ENCODE measurements at regions not wholly inside any gene's neighbourhood (a gene's known extent, or its start where the extent isn't known, plus 50 kb on each side); places are given as distances from the start of the nearest gene placed in this dataset.

GRCh38 chr17:5759501-5759925 is 175.2 kb upstream of the NLRP1 start:
- CTCF ChIA-PET = interaction anchor here (0.6 kb wide), 1 partner anchor 296 kb away, joined by 3 read pairs; no protein-coding TSS in a partner anchor
- H3K4me1 Mint-ChIP-seq (ENCODE audit: low read depth, unreplicated experiment) = no peaks in the 10 kb centered on the region
- no TSS peak for BruUV-seq (replicated peaks)
- DNase-seq = no peak
- peaks cover 31% of the 10 kb centered on the region for H3K27me3 Mint-ChIP-seq (ENCODE audit: unreplicated experiment)
- H3K9me3 Mint-ChIP-seq (ENCODE audit: low read depth, unreplicated experiment) = no peaks in the 10 kb centered on the region
- intact Hi-C loops (cut with micrococcal nuclease; ENCODE audit: unreplicated experiment) = no loop called here
- H3K36me3 Mint-ChIP-seq (ENCODE audit: insufficient read depth, unreplicated experiment) = no peaks in the 10 kb centered on the region
- TF ChIP-seq CTCF (IDR thresholded peaks at IDR 0.05; ENCODE audit: unreplicated experiment) = no peak
- H3K4me3 Mint-ChIP-seq (ENCODE audit: low read depth, unreplicated experiment) = no peak overlapping the region
- no peak overlapping the region for H3K27ac Mint-ChIP-seq (ENCODE audit: unreplicated experiment)

- BruUV-seq (replicated peaks) = no TSS peak
- TF ChIP-seq CTCF (IDR thresholded peaks at IDR 0.05; ENCODE audit: unreplicated experiment) = no peak
- CTCF ChIA-PET = interaction anchor here (0.6 to 0.8 kb wide), 2 partner anchors 444 to 791 kb away, joined by 3 to 4 read pairs; no protein-coding TSS in a partner anchor
- H3K4me1 Mint-ChIP-seq (ENCODE audit: low read depth, unreplicated experiment) = no peaks in the 10 kb centered on the region
- peaks cover 10% of the 10 kb centered on the region for H3K27me3 Mint-ChIP-seq (ENCODE audit: unreplicated experiment)
- H3K4me3 Mint-ChIP-seq (ENCODE audit: low read depth, unreplicated experiment) = no peak overlapping the region
- DNase-seq = no peak
- intact Hi-C loops (cut with micrococcal nuclease; ENCODE audit: unreplicated experiment) = no loop called here
- no peaks in the 10 kb centered on the region for H3K36me3 Mint-ChIP-seq (ENCODE audit: insufficient read depth, unreplicated experiment)
- no peaks in the 10 kb centered on the region for H3K9me3 Mint-ChIP-seq (ENCODE audit: low read depth, unreplicated experiment)
- no peak overlapping the region for H3K27ac Mint-ChIP-seq (ENCODE audit: unreplicated experiment)
Measured at GRCh38 chr17:5762191-5762590, 177.9 kb upstream of the NLRP1 start.

GRCh38 chr17:5763595-5764306 is 179.4 kb upstream of the NLRP1 start:
- CTCF ChIA-PET = no interaction called here
- intact Hi-C loops (cut with micrococcal nuclease; ENCODE audit: unreplicated experiment) = no loop called here
- H3K27me3 Mint-ChIP-seq (ENCODE audit: unreplicated experiment) = peaks cover 8% of the 10 kb centered on the region
- no peak for TF ChIP-seq CTCF (IDR thresholded peaks at IDR 0.05; ENCODE audit: unreplicated experiment)
- no peak for DNase-seq
- H3K9me3 Mint-ChIP-seq (ENCODE audit: low read depth, unreplicated experiment) = no peaks in the 10 kb centered on the region
- H3K36me3 Mint-ChIP-seq (ENCODE audit: insufficient read depth, unreplicated experiment) = no peaks in the 10 kb centered on the region
- H3K27ac Mint-ChIP-seq (ENCODE audit: unreplicated experiment) = no peak overlapping the region
- H3K4me1 Mint-ChIP-seq (ENCODE audit: low read depth, unreplicated experiment) = no peaks in the 10 kb centered on the region
- BruUV-seq (replicated peaks) = no TSS peak
- no peak overlapping the region for H3K4me3 Mint-ChIP-seq (ENCODE audit: low read depth, unreplicated experiment)

- no peaks in the 10 kb centered on the region for H3K36me3 Mint-ChIP-seq (ENCODE audit: insufficient read depth, unreplicated experiment)
- no peak overlapping the region for H3K27ac Mint-ChIP-seq (ENCODE audit: unreplicated experiment)
- no peak for DNase-seq
- intact Hi-C loops (cut with micrococcal nuclease; ENCODE audit: unreplicated experiment) = no loop called here
- no peaks in the 10 kb centered on the region for H3K4me1 Mint-ChIP-seq (ENCODE audit: low read depth, unreplicated experiment)
- CTCF ChIA-PET = interaction anchor here (0.6 kb wide), 1 partner anchor 62 kb away, joined by 3 read pairs; no protein-coding TSS in a partner anchor
- no peak overlapping the region for H3K4me3 Mint-ChIP-seq (ENCODE audit: low read depth, unreplicated experiment)
- no peak for TF ChIP-seq CTCF (IDR thresholded peaks at IDR 0.05; ENCODE audit: unreplicated experiment)
- no peaks in the 10 kb centered on the region for H3K9me3 Mint-ChIP-seq (ENCODE audit: low read depth, unreplicated experiment)
- H3K27me3 Mint-ChIP-seq (ENCODE audit: unreplicated experiment) = peaks cover 9% of the 10 kb centered on the region
- no TSS peak for BruUV-seq (replicated peaks)
Measured at GRCh38 chr17:5769593-5770354, 185.5 kb upstream of the NLRP1 start.
